Activated T-helper 1 cell treated with anti-CD3 and anti-CD28 coated beads, Interleukin-12 subunit alpha, Interleukin-12 subunit beta, Interleukin-2, Interleukin-4 antibody, amounts not matched to agents 30 ng/mL and 10 ng/mL and 1 ng/mL, durations not matched to agents 14 hours and 24 hours and 36 hours (primary cell): ENCODE measurements at regions not wholly inside any gene's neighbourhood (a gene's known extent, or its start where the extent isn't known, plus 50 kb on each side); places are given as distances from the start of the nearest gene placed in this dataset.

ENCODE experiments used
- DNase-seq: peaks from one replicate; pipeline ENCODE4 v3.0.0; 2021; ENCODE audit warnings: low spot score
- H3K27ac Mint-ChIP-seq: one replicate; pipeline ENCODE4 v1.8.0; 2021; ENCODE audit warnings: mild to moderate bottlenecking, mixed read lengths
- H3K27me3 Mint-ChIP-seq: one replicate; pipeline ENCODE4 v1.8.0; 2022; ENCODE audit warnings: mild to moderate bottlenecking, moderate library complexity, mixed read lengths; ENCODE audit not compliant: insufficient read depth
- H3K36me3 Mint-ChIP-seq: one replicate; pipeline ENCODE4 v1.8.0; 2021; ENCODE audit warnings: low read depth, mixed read lengths
- H3K4me1 Mint-ChIP-seq: one replicate; pipeline ENCODE4 v1.8.0; 2021; ENCODE audit warnings: low read depth, mixed read lengths
- H3K4me3 Mint-ChIP-seq: one replicate; pipeline ENCODE4 v1.8.0; 2021; ENCODE audit warnings: mild to moderate bottlenecking, moderate library complexity, mixed read lengths
- H3K9me3 Mint-ChIP-seq: one replicate; pipeline ENCODE4 v1.8.0; 2021; ENCODE audit warnings: mixed read lengths
- intact Hi-C: fragments of 100-400 bp; cut with micrococcal nuclease; formaldehyde crosslinking; loops from one replicate; pipeline ENCODE4 v1.15.1; 2024

DNA sequence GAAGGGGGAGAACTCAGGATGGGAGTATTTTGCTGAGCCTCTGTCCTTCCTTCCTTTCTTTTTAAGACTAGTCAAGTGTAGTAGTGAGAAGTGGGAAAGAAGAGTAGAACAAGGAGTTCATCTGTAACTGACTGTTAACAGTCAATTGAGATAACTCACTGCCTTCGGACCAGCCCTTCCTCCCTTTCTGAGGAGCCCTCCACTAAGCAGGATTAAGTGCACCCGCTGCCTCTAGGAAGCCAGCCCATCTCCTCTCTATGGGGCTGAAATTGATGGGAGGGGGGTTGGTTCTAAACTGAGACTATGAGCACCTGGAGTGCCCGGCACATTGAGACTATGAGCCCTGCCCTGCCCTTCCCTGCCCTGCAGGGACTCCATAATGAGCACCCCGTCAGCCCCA is 72.7 kb upstream of the TINAGL1 start:
- intact Hi-C loops: no loop called here
- peaks cover 6% of the 10 kb centered on the region for H3K27me3 Mint-ChIP-seq
- H3K4me3 Mint-ChIP-seq: no peak overlapping the region
- no peaks in the 10 kb centered on the region for H3K9me3 Mint-ChIP-seq
- no peaks in the 10 kb centered on the region for H3K36me3 Mint-ChIP-seq
- H3K27ac Mint-ChIP-seq: no peak overlapping the region
- H3K4me1 Mint-ChIP-seq: peaks cover 24% of the 10 kb centered on the region
- DNase-seq: no peak

DNA sequence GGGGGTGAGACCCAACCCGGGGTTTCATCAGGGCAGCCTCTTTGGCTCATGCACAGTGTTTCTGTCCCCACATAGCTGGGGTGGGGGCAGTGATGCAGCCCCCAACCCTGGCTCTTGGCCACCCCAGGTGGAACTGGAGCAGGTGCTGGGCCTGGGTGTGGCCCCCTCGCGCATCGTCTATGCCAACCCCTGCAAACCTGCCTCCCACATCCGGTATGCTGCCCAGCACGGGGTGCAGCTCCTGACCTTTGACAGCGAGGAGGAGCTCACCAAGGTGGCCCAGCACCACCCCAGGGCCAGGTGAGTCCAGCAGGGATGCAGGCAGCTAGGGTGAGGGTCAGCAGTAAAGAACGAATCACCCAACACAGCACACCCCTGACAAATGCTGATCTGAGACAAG is 72.3 kb upstream of the TINAGL1 start:
- Mint-ChIP-seq H3K27ac (no peak overlapping the region), H3K4me1 (peaks cover 27% of the 10 kb centered on the region), H3K36me3 (no peaks in the 10 kb centered on the region), H3K4me3 (no peak overlapping the region), H3K27me3 (peaks cover 6% of the 10 kb centered on the region), H3K9me3 (no peaks in the 10 kb centered on the region)
- DNase-seq: no peak
- intact Hi-C loops: no loop called here

DNA sequence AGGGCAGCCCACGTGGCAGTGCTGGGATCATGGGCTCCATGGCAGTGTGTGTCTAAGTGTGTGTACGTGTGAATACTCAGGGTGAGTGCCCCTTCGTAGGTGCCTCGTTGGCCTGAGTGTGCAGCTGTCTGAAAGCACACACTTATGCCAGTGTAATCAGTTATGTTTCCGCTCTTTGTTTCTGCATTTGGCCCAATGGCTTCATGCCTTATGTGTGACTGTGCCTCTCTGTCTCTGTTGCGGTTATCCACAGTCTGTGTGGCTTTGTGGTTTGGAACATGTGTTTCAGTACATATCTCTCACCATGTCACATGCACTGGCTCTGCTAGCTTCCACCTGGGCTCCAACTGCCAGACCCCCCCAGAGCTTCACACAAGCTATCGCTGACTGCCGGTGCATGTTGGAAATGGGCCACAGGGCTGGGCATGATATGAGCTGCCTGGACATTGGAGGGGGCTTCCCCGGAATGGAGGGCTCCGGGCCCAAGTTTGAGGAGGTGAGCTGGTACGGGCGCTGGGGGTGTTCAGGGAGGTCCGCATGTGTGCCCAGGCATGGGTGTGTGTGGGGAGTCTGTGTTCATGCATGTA is 70.3 kb upstream of the TINAGL1 start:
- peaks cover 5% of the 10 kb centered on the region for H3K27me3 Mint-ChIP-seq
- intact Hi-C loops: no loop called here
- H3K27ac Mint-ChIP-seq: peak overlapping the region; percentile 40
- peak; percentile 39 for DNase-seq
- no peaks in the 10 kb centered on the region for H3K9me3 Mint-ChIP-seq
- no peaks in the 10 kb centered on the region for H3K36me3 Mint-ChIP-seq
- peak overlapping the region; percentile 6 for H3K4me3 Mint-ChIP-seq
- peaks cover 36% of the 10 kb centered on the region for H3K4me1 Mint-ChIP-seq

DNA sequence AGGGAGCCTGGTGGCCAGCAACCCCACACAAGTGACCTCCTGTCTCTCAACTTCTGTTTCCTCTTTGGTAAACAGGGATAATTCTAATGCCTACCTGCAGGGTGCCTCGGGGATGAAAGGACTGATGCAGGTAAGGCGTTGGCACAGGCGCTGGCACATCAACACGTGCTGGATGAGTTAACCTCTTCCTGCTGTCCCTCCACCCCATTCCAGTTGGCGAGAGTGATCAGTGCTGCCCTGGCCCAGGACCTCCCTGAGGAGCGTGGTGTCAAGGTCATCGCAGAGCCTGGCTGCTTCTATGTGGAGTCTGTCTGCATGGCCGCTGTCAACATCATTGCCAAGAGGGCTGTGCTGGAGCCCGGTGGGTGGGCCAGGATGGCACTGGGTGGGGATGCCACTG is 69.1 kb upstream of the TINAGL1 start:
- Mint-ChIP-seq H3K27me3 (peaks cover 6% of the 10 kb centered on the region), H3K36me3 (no peaks in the 10 kb centered on the region), H3K4me3 (no peak overlapping the region), H3K4me1 (peaks cover 36% of the 10 kb centered on the region), H3K27ac (no peak overlapping the region), H3K9me3 (no peaks in the 10 kb centered on the region)
- no peak for DNase-seq
- intact Hi-C loops: no loop called here

DNA sequence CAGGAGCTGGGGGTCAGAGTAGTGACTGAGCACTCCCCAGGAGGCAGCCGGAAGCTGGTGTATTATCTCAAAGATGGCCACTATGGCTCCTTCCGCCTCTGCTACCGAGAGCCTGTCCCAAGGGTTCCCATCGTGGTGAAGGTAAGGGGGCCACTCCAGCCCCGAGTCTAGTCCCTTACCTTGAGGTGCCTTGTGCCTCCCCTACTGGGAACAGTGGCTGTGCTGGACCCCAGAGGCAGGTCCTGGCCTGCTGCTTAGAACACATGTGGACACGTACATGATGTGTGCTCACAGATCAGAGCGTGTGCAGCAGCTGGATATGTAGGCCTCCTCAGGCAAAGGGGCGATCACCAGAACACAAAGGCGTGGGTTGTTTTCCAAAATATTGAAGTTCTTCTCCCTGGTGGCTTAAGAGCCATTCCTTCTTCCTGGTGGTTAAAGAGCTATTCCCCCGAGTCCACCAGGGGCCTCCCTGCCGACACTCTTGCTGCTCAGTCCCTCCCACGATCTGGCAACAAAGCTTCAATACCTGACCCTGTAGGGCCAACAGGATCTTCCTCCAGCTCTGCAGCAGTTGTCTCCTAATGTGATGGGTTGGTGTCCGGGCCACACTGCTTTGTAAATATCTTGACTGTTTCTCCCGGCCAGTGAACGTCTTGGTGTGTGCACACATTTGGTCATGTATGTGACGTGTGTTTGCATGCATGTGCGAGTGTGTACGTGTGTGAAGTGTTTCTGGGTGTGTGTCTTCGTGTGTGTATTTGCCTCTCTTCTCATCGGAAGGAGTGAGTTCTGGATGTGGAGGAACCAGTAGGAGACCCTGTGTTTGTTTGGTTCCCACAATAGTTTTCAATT is 68.4 kb upstream of the TINAGL1 start:
- no peak overlapping the region for H3K27ac Mint-ChIP-seq
- peaks cover 8% of the 10 kb centered on the region for H3K27me3 Mint-ChIP-seq
- H3K9me3 Mint-ChIP-seq: no peaks in the 10 kb centered on the region
- intact Hi-C loops: no loop called here
- no peak for DNase-seq
- peaks cover 36% of the 10 kb centered on the region for H3K4me1 Mint-ChIP-seq
- H3K4me3 Mint-ChIP-seq: no peak overlapping the region
- H3K36me3 Mint-ChIP-seq: no peaks in the 10 kb centered on the region

DNA sequence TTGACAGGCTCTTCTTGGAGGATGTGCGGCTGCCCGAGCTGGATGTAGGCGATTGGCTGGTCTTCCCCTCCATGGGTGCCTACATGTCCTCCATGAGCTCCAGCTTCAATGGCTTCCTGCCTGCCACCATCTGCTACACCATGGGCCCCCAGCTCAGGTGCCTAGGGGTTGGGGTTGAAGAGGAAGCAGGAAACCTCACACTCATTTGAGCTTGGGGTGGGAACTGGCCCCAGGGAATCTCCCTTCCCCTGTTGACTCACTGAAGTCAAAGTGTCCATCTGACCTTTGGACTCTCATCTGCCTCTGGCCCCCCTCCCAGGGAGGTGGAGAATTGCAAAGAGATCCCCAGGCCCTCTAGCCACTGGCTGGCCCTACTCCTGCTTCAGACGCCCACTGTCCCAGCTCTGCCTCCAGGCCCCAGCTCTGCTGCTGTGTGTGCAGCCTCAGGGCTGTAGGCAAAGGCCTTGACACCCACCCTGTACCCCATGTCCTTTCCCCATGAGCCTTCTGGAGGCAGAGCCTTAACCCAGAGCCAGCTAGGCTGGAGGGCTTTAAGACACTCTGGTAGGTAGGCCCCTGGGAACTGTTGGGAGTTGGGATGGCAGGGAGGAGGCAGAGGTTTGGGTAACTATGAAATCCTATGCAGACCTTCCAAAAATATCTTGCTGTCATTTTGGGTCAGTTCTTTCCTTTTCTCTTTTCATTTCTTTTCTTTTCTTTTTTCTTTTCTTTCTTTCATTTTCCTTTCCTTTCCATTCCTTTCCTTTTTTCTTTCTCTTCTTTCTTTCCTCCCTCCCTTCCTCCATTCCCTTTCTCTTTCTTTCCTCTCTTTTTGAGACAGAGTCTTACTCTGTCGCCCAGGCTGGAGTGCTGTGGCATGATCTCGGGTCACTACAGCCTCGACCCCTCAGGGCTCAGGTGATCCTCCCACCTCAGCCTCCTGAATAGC is 66.9 kb upstream of the TINAGL1 start:
- Mint-ChIP-seq H3K4me3 (peak overlapping the region; percentile 13), H3K9me3 (no peaks in the 10 kb centered on the region), H3K27me3 (peaks cover 8% of the 10 kb centered on the region), H3K4me1 (peaks cover 36% of the 10 kb centered on the region), H3K27ac (peak overlapping the region; percentile 21), H3K36me3 (no peaks in the 10 kb centered on the region)
- intact Hi-C loops: no loop called here
- DNase-seq: peak; percentile 20

DNA sequence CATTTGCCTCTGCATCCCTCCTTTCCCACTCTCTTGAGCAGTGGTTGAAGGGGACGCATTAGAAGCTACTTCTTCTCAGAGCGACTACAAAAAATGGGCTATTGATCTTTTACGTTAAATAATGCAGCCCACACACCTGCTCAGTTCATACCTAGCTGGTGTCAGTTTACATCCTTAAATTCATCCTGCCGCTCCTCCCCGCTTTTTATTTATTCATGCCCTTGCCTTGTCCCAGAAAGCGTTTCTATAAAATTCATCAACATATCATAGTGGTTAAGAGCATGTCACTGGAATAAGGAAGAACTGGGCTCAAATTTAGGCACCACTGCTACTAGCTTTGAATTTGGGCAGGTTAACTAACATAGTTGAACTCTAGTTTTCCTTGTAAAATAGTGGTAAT is 66.0 kb upstream of the TINAGL1 start:
- intact Hi-C loops: no loop called here
- no peak for DNase-seq
- peak overlapping the region; percentile 30 for H3K27ac Mint-ChIP-seq
- H3K4me3 Mint-ChIP-seq: no peak overlapping the region
- H3K9me3 Mint-ChIP-seq: no peaks in the 10 kb centered on the region
- no peaks in the 10 kb centered on the region for H3K36me3 Mint-ChIP-seq
- peaks cover 8% of the 10 kb centered on the region for H3K27me3 Mint-ChIP-seq
- peaks cover 35% of the 10 kb centered on the region for H3K4me1 Mint-ChIP-seq

DNA sequence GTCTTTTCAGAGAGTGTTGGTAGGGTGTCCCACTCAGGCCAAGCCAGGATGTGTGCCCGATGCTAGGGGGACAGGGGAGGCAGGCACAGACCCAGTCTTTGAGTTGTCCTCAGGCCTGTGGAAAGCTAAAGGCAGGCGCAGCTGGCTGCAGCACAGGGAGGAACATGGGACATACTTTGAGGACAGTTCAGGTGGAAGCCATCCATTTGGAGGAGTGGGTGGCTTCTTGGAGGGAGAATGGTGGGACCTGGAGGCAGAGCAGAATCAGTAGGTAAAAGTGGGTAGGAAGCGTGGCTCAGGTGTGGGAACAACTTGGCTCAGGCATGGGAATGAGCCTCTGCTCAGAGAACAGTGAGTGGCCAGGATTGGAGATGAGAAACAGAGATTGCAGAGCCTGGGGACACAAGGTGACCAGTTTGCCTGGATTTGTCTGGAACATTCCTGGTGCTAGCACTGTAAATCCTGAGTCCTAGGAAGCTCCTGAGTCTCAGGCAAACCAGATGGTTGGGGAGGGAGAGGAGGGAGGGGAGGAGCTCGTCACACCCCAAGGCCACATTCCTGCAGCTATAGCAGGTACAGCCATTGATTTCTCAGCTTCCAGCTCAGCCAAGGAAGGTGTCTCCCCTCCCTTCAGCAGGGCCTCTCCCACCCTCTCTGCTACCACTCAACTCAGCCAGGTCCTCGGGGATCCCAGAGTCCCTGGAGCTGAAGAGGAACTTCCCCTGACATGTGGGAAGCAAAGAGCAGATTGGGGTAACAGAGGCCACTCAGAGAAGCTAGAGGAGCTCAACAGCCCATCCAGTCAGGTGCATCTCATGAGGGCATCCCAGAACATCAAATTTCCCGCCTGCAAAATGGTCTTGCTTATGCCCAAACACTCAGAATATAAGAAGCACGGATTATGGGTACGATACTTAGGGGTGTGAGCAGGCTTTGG is 65.2 kb upstream of the TINAGL1 start:
- no peaks in the 10 kb centered on the region for H3K36me3 Mint-ChIP-seq
- H3K27me3 Mint-ChIP-seq: peaks cover 8% of the 10 kb centered on the region
- peaks cover 27% of the 10 kb centered on the region for H3K4me1 Mint-ChIP-seq
- no peaks in the 10 kb centered on the region for H3K9me3 Mint-ChIP-seq
- DNase-seq: no peak
- no peak overlapping the region for H3K27ac Mint-ChIP-seq
- intact Hi-C loops: no loop called here
- H3K4me3 Mint-ChIP-seq: no peak overlapping the region

DNA sequence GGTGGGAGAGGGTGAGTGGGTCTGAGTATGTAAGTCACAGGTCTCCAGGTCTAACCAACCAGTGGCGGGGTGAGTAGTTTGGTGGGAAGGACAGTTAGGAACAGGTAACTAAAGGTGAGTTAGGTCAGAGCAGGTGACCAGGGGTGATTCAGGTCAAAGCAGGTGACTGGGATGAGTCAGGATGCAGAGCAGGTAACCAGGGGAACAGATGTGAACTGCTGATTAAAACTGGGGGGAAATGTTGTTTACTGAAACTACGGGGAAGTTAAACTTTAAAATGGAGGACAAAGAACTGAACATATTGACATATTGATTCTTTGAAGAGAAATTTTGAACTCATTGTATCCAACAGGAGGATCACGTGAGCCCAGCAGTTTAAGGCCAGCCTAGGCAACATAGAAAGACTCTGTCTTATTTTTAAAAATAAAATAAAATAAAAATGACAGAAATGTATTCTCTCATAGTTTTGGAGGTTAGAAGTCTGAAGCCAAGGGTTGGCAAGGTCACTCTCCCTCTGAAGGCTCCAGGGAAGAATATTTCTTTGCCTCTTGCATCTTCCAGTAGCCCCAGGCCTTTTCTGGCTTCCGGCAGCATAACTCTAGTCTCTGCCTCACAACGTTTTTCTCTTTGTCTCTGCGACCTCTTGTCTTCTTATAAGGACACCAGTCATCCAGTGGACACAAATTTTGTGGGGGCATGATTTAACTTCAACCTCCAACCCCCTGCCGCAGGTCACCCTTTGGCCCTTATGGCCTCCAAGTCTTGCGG is 64.3 kb upstream of the TINAGL1 start:
- Mint-ChIP-seq H3K27me3 (peaks cover 8% of the 10 kb centered on the region), H3K9me3 (no peaks in the 10 kb centered on the region), H3K27ac (no peak overlapping the region), H3K4me3 (no peak overlapping the region), H3K4me1 (peaks cover 19% of the 10 kb centered on the region), H3K36me3 (no peaks in the 10 kb centered on the region)
- no peak for DNase-seq
- intact Hi-C loops: no loop called here

DNA sequence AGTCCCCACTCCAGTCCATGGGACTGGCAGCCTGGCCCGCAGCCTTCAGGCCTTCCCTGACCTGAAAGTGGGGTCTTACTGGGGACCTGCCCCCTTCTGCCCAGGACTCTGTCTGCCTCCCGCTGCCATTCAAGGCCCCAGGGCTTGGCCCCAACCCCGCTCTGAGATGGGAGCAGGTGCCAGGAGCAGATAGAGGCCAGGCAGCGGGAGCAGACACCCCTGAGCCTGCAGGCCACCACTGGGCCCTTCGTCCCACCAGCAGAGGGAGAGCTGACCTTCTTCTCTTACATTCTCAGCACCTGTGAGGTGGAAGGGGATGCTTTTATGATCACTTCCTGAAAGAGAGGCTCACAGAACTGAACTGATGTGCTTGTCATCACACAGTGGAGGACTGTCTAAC is 62.2 kb upstream of the TINAGL1 start:
- H3K27me3 Mint-ChIP-seq: peaks cover 12% of the 10 kb centered on the region
- H3K9me3 Mint-ChIP-seq: no peaks in the 10 kb centered on the region
- no peak overlapping the region for H3K27ac Mint-ChIP-seq
- intact Hi-C loops: no loop called here
- H3K4me1 Mint-ChIP-seq: peaks cover 8% of the 10 kb centered on the region
- DNase-seq: no peak
- no peaks in the 10 kb centered on the region for H3K36me3 Mint-ChIP-seq
- no peak overlapping the region for H3K4me3 Mint-ChIP-seq

DNA sequence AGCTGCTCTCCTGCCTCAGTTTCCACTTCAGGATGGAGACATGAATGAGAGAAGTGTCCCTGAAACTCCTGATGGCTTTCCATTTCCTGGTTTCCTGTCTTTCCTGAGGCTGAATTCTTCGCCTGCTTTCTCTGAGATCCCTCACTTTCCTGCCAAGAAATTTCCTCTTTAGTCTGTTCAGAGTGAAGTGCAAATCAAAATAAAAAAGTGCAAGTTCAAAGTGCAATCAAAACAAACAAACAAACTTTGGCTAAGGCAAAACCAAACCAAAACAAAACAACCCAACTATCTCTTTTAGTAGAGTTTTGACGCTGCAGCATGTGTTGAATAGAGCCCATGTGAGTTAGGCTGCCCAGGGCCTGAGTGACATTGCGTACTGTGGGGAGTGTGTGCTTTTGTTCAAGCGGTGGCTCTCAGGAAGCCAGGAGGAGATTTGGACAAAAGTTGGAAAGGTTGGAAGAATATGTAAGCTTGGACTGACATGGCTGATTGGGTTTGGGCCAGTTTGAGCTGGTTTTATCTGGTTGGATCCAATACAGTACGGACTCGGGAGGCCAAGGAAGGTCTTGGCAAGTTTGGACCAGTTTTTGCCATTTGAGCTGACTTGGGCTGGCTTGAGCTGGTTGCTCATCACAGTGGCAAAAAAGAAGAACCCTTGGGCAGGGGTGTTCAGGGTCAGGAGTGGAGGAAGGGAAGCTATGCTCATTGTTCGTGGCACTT is 61.1 kb upstream of the TINAGL1 start:
- no peaks in the 10 kb centered on the region for H3K9me3 Mint-ChIP-seq
- H3K27ac Mint-ChIP-seq: no peak overlapping the region
- no peaks in the 10 kb centered on the region for H3K4me1 Mint-ChIP-seq
- DNase-seq: no peak
- H3K36me3 Mint-ChIP-seq: no peaks in the 10 kb centered on the region
- H3K27me3 Mint-ChIP-seq: peaks cover 15% of the 10 kb centered on the region
- H3K4me3 Mint-ChIP-seq: no peak overlapping the region
- intact Hi-C loops: no loop called here
